Hepatocyte (in vitro differentiated cells): ENCODE measurements at regions not wholly inside any gene's neighbourhood (a gene's known extent, or its start where the extent isn't known, plus 50 kb on each side); places are given as distances from the start of the nearest gene placed in this dataset.

Experiments used
- EZH2 ChIP-seq: fragments of 200-600 bp; sonication (generic); IDR thresholded peaks from 2 replicates; pipeline ENCODE4 v1.6.1; 2016; ENCODE audit warnings: antibody characterized with exemption, mild to moderate bottlenecking, borderline replicate concordance
- EZH2phosphoT487 ChIP-seq: fragments of 200-600 bp; sonication (generic); IDR thresholded peaks from one replicate; pipeline ENCODE4 v1.6.1; 2018; ENCODE audit warnings: antibody characterized with exemption, mild to moderate bottlenecking, low read depth, moderate library complexity; ENCODE audit not compliant: unreplicated experiment, severe bottlenecking
- TF ChIP-seq, protein P1 (sequence below): fragments of 200-600 bp; sonication (generic); IDR thresholded peaks from 2 replicates; pipeline ENCODE4 v1.5.1; 2016; ENCODE audit warnings: antibody characterized with exemption, mild to moderate bottlenecking; ENCODE audit not compliant: poor library complexity

DNA sequence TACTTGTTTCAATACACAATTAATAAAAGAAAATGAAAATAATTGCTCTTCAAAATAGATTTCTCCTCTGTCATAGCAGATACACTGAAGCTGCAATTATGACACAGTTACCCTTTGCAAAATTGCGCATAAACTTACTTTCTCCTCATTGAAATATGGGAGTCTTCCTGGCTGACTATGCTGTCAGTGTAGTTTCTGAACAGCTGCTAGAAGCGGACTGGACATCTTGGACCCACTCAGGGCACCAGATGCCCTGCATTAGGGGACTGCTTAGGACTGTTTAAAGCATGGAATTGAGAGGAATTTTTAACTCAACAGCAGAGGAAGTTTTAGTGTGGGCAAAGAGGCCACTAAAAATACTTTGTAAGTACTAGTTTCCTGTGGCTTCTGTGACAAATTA lies 454.9 kb downstream of the ATP23 start:
- TF ChIP-seq EZH2, result no peak
- TF ChIP-seq, protein P1, sequence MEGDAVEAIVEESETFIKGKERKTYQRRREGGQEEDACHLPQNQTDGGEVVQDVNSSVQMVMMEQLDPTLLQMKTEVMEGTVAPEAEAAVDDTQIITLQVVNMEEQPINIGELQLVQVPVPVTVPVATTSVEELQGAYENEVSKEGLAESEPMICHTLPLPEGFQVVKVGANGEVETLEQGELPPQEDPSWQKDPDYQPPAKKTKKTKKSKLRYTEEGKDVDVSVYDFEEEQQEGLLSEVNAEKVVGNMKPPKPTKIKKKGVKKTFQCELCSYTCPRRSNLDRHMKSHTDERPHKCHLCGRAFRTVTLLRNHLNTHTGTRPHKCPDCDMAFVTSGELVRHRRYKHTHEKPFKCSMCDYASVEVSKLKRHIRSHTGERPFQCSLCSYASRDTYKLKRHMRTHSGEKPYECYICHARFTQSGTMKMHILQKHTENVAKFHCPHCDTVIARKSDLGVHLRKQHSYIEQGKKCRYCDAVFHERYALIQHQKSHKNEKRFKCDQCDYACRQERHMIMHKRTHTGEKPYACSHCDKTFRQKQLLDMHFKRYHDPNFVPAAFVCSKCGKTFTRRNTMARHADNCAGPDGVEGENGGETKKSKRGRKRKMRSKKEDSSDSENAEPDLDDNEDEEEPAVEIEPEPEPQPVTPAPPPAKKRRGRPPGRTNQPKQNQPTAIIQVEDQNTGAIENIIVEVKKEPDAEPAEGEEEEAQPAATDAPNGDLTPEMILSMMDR, result no peak
- TF ChIP-seq EZH2phosphoT487, result no peak
